ENCODE measurements at regions not wholly inside any gene's neighbourhood (a gene's known extent, or its start where the extent isn't known, plus 50 kb on each side); places are given as distances from the start of the nearest gene placed in this dataset.
"Not testable (repeated sequence)": the region's sequence is repeated elsewhere in the genome, so short reads cannot be mapped to it uniquely, and the experiment has no call there.

DNA sequence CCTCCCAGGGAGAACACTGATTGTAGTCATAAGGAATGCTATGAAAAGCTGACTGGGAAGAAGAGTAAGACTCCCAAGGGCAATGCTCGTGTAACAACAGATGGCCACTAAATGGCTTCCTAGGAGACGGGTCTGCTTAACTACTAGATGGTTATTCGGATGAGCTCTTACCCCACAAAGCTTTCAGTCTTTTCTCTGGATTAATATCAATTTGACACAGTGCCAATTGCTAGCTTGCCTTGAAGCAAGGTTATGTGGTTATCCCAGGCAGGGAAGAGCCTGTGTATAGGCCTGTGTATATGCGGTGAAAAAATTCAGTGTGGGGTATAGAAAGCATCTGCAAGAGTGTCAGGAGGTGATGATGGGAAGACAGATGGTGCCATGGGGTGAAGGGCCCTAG is 86.4 kb upstream of the NOX3 start:
- no peak for DNase-seq

GRCh38 chr6:155538708-155539390 is 83.2 kb upstream of the NOX3 start:
- DNase-seq, result no peak

GRCh38 chr6:155534678-155535077 is 79.0 kb upstream of the NOX3 start:
- DNase-seq, result no peak

- DNase-seq, result no peak
Observed at GRCh38 chr6:155530219-155530834, 74.7 kb upstream of the NOX3 start.

DNA sequence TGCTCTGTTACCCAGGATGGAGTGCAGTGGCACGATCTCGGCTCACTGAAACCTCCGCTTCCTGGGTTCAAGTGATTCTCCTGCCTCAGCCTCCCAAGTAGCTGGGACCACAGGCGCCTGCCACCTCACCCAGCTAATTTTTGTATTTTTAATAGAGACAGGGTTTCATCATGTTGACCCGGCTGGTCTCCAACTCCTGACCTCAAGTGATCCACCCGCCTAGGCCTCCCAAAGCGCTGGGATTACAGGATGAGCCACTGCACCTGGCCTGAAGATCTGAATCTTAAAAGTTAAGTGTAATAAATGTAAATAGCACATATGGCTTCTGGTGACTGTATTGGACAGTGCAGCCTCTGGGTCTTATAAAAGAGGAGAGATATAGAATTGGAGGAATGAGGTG is 74.2 kb upstream of the NOX3 start:
- not testable (repeated sequence) for DNase-seq

GRCh38 chr6:155528982-155529453 is 73.4 kb upstream of the NOX3 start:
- no peak for DNase-seq

- DNase-seq, result no peak
Observed at GRCh38 chr6:155528335-155528734, 72.7 kb upstream of the NOX3 start.

DNA sequence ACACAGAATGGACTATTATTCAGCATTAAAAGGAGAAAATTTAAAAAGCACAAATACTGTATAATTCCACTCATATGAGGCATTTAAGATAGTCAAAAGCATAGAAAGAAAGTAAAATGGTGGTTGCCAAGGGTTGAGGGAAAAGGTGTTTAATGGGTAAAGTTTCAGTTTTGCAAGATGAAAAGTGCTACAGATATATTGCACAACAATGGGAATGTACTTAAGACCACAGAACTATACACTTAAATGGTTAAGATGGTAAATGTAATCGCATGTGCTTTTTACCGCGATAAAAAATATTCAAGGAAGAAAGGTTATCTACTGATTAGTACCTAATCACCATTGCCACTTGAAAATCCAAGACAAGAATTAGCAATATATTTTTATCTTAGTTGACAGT is 71.8 kb upstream of the NOX3 start:
- DNase-seq, result no peak

- no peak for DNase-seq
Observed at GRCh38 chr6:155523821-155524651, 68.4 kb upstream of the NOX3 start.

- no peak for DNase-seq
Observed at GRCh38 chr6:155521719-155522118, 66.1 kb upstream of the NOX3 start.

- DNase-seq, result no peak
Observed at GRCh38 chr6:155520078-155520477, 64.4 kb upstream of the NOX3 start.

GRCh38 chr6:155519176-155519738 is 63.6 kb upstream of the NOX3 start:
- no peak for DNase-seq

DNA sequence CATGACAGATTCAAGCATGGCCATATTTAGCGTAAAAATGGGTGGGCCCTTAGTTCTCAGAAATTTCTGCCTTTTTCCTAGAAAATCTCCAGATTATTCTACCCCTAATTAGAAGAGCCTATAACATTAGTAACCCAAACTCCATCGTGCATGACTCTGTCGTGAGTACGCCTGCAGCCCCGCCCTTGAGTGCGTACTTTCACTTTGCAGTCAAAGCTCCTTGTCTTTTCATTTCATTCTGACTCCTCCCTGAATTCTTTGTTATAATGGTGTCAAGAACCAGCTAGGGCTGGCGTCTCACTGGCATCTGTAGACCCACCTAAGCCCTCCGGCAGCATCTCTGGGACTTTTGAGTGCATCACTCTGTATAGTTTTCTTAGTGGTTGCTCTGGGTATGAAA is 61.7 kb upstream of the NOX3 start:
- no peak for DNase-seq

GRCh38 chr6:155510879-155511278 is 55.2 kb upstream of the NOX3 start:
- no peak for DNase-seq

GRCh38 chr6:155509743-155510475 is 54.3 kb upstream of the NOX3 start:
- no peak for DNase-seq

DNA sequence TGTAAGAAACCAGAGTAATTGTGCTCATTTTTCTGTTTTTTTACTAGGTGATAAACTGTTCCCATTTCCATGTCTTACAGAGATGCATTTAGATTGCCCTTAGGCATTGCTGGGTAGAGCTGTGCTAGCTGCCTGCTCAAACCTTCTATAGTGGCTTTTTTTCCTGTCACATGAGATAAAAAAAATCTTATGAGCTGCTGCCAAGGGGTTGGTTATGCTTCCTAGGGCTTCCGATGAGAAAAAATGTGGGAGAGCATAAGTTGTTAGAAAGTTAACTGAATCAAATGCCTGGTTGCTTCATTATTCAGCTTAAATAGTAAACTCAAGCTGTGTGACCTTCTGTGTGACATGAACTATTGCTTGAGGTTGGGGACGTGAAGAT is 50.0 kb upstream of the NOX3 start:
- DNase-seq, result no peak

Data from activated CD8-positive, alpha-beta memory T cell treated with anti-CD3 and anti-CD28 coated beads for 24 hours (primary cell).